RWPE1 (cell line): ENCODE measurements at regions not wholly inside any gene's neighbourhood (a gene's known extent, or its start where the extent isn't known, plus 50 kb on each side); places are given as distances from the start of the nearest gene placed in this dataset.

Experiments used
- CTCF ChIA-PET: fragments of 350-600 bp; sonication (Branson Sonifier 250); formaldehyde crosslinking; extraction: SDS; loops from one replicate; lab custom pipeline; 2021; lab: Yijun Ruan, JAX
- POLR2A ChIA-PET: fragments of 400-600 bp; formaldehyde crosslinking; extraction: SDS; loops from one replicate; lab custom pipeline; 2020; ENCODE audit warnings: antibody characterized with exemption; ENCODE audit not compliant: low non-redundant PET; lab: Yijun Ruan, JAX
- DNase-seq: peaks from one replicate; pipeline ENCODE4 v3.0.0; 2012; ENCODE audit warnings: low spot score
- H3K27ac ChIP-seq: fragments of 450-650 bp; 2 replicates; pipeline ENCODE4 v1.5.1; 2017
- CTCF ChIP-seq: fragments of 450-650 bp; conservative IDR thresholded peaks from 2 replicates; pipeline ENCODE4 v1.5.1; 2017; ENCODE audit warnings: low read depth, mild to moderate bottlenecking

- no peak for DNase-seq
- no peak overlapping the region for H3K27ac ChIP-seq
- POLR2A ChIA-PET, result no interaction called here
- CTCF ChIA-PET, result no interaction called here
- no peak for TF ChIP-seq CTCF
Measured at GRCh38 chr3:36232797-36233489, 147.4 kb upstream of the STAC start.

DNA sequence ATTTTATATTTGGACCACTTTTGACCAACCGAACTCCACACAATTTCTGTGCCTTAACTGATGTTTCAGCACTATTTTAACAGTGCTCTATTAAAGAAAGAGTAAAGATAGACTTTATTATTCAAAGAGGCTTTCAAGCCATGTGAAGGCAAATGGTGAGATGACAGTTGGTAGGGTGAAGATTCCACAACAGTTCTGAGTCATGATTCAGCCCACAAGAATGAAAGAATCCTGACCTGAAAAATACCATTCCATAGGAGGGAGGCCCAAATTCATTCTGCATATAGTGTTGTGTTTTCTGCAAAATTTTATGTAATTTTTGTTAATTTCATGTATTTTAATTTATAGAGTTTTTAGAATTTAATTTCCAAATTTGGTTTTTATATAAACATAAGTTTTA is 135.6 kb upstream of the STAC start:
- ChIA-PET CTCF (no interaction called here), POLR2A (no interaction called here)
- no peak for TF ChIP-seq CTCF
- no peak overlapping the region for H3K27ac ChIP-seq
- DNase-seq, result peak; percentile 11

- POLR2A ChIA-PET, result no interaction called here
- no peak for TF ChIP-seq CTCF
- no peak overlapping the region for H3K27ac ChIP-seq
- CTCF ChIA-PET, result no interaction called here
- no peak for DNase-seq
Measured at GRCh38 chr3:36248374-36248773, 131.9 kb upstream of the STAC start.

- no peak overlapping the region for H3K27ac ChIP-seq
- no peak for TF ChIP-seq CTCF
- ChIA-PET POLR2A (no interaction called here), CTCF (no interaction called here)
- no peak for DNase-seq
Measured at GRCh38 chr3:36250191-36250590, 130.1 kb upstream of the STAC start.

DNA sequence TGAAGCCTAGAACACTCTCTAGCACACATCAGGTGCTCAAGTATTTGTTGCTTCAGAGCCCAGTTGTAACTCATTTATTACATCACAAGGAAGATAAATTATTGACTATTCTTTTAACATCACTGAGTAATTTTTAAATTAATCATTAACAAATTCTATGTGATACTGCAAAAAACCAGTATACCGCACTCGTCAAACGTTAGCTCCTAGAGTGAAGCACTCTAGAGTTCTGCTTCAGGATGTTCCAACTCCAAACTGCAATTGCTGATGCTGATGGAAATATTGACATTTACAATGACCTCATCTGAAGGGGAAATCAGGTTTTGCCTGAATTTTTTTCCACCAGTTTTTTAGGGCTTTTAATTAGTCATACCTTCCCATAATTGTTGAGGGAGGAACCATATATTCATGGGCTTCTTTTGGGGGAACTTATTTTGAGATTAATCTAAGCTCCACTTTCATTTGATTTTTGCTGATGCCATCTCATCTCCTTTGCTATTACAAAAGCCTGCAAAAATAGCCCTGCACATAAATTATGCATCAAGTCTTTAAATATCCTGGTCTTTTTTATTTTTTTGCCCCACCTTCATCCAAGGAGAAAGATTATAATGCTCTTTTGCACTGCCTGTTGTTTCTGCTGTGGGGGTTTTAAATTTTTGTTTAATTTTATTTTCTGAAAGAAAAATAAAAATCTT is 123.0 kb upstream of the STAC start:
- POLR2A ChIA-PET, result no interaction called here
- no peak overlapping the region for H3K27ac ChIP-seq
- CTCF ChIA-PET, result no interaction called here
- no peak for DNase-seq
- no peak for TF ChIP-seq CTCF

- H3K27ac ChIP-seq, result no peak overlapping the region
- ChIA-PET CTCF (no interaction called here), POLR2A (no interaction called here)
- TF ChIP-seq CTCF, result no peak
- DNase-seq, result no peak
Measured at GRCh38 chr3:36258421-36258820, 121.9 kb upstream of the STAC start.
